GM12865 (cell line): ENCODE measurements at regions not wholly inside any gene's neighbourhood (a gene's known extent, or its start where the extent isn't known, plus 50 kb on each side); places are given as distances from the start of the nearest gene placed in this dataset.

Experiments used
- DNase-seq: peaks from one replicate; pipeline ENCODE4 v3.0.0; 2010; ENCODE audit warnings: low read depth
- H3K4me3 ChIP-seq: 2 replicates; pipeline ENCODE4 v1.5.1; 2011; ENCODE audit warnings: mild to moderate bottlenecking, low read depth, low read length, control low read depth
- CTCF ChIP-seq: IDR thresholded peaks from 2 replicates; pipeline ENCODE4 v1.5.1; 2011; ENCODE audit warnings: low read length, control low read depth, low read depth, inconsistent platforms; ENCODE audit not compliant: insufficient read depth; ENCODE audit errors: missing control alignments

- no peak for TF ChIP-seq CTCF
- no peak overlapping the region for H3K4me3 ChIP-seq
- no peak for DNase-seq
These were observed 1340.9 kb downstream of the TBC1D22A start for GRCh38 chr22:48103126-48103875.

GRCh38 chr22:48102581-48102980 lies 1340.1 kb downstream of the TBC1D22A start:
- TF ChIP-seq CTCF, result no peak
- DNase-seq, result no peak
- no peak overlapping the region for H3K4me3 ChIP-seq

- no peak for TF ChIP-seq CTCF
- DNase-seq, result no peak
- no peak overlapping the region for H3K4me3 ChIP-seq
These were observed 1339.3 kb downstream of the TBC1D22A start for GRCh38 chr22:48101704-48102103.

- TF ChIP-seq CTCF, result no peak
- no peak overlapping the region for H3K4me3 ChIP-seq
- DNase-seq, result no peak
These were observed 1338.4 kb downstream of the TBC1D22A start for GRCh38 chr22:48100685-48101417.

GRCh38 chr22:48099671-48100070 lies 1337.2 kb downstream of the TBC1D22A start:
- no peak for TF ChIP-seq CTCF

GRCh38 chr22:48099251-48099650 lies 1336.8 kb downstream of the TBC1D22A start:
- no peak for DNase-seq
- TF ChIP-seq CTCF, result no peak
- no peak overlapping the region for H3K4me3 ChIP-seq

More at GRCh38 chr22:48099671-48100070, 1337.2 kb downstream of the TBC1D22A start:
- no peak for DNase-seq
- H3K4me3 ChIP-seq, result no peak overlapping the region
